ENCODE measurements at regions not wholly inside any gene's neighbourhood (a gene's known extent, or its start where the extent isn't known, plus 50 kb on each side); places are given as distances from the start of the nearest gene placed in this dataset.

- in situ Hi-C loops (cut with HindIII; ENCODE audit: extremely low pct_ligation_motif_present, low pct_unique_long_range_greater_than_20kb): no loop called here
- Histone ChIP-seq H3K27ac (ENCODE audit: extremely low read length, insufficient read depth, low read length) (no peak overlapping the region), H3K4me3 (replicated peaks in 1 of 3; ENCODE audit: insufficient read depth in 1 of 3, low read depth in 2 of 3, low read length in 3 of 3) (no peak overlapping the region), H3K4me1 (ENCODE audit: insufficient read depth, low read length) (no peaks in the 10 kb centered on the region), H3K9ac (ENCODE audit: insufficient read depth, low read depth, low read length) (no peak overlapping the region), H3K9me3 (ENCODE audit: low read length) (no peaks in the 10 kb centered on the region), H2AFZ (ENCODE audit: low read length) (no peak overlapping the region), H3K79me2 (ENCODE audit: insufficient read depth, low read length) (no peaks in the 10 kb centered on the region), H3K36me3 (replicated peaks in 1 of 2; ENCODE audit: control insufficient read depth in 1 of 2, insufficient read depth in 2 of 2, low read length in 2 of 2) (no peaks in the 10 kb centered on the region), H4K20me1 (ENCODE audit: insufficient read depth, low read length) (no peaks in the 10 kb centered on the region), H3K4me2 (ENCODE audit: low read depth, low read length) (no peak overlapping the region), H3K27me3 (ENCODE audit: control insufficient read depth in 1 of 2, insufficient read depth in 2 of 2, low read length in 2 of 2) (no peaks in the 10 kb centered on the region)
- FAIRE-seq (no peak), ATAC-seq (no peak), DNase-seq (ENCODE audit: low spot score) (no peak)
- ChIA-PET CTCF (ENCODE audit: low intra/inter-chr PET ratio, low total read pairs) (no interaction called here), POLR2A (no interaction called here)
- BruUV-seq (replicated peaks): no TSS peak
- intact Hi-C loops (cut with micrococcal nuclease; ENCODE audit: unreplicated experiment): no loop called here
- no peak for TF ChIP-seq ZNF343 (CRISPR knock-in tag; IDR thresholded peaks at IDR 0.05)
- TF ChIP-seq CHD4 (IDR thresholded peaks at IDR 0.05; ENCODE audit: borderline replicate concordance, low read length): no peak
- TF ChIP-seq NFIC (IDR thresholded peaks at IDR 0.05; ENCODE audit: low read length): no peak
- TF ChIP-seq HDAC2 (CRISPR knock-in tag; IDR thresholded peaks at IDR 0.05): no peak
- TF ChIP-seq ZFY (CRISPR knock-in tag; IDR thresholded peaks at IDR 0.05): no peak
- TF ChIP-seq SNAI1 (CRISPR knock-in tag; IDR thresholded peaks at IDR 0.05; ENCODE audit: borderline replicate concordance): no peak
- TF ChIP-seq RBAK (CRISPR knock-in tag; IDR thresholded peaks at IDR 0.05): no peak
- TF ChIP-seq ZNF234 (CRISPR knock-in tag; conservative IDR thresholded peaks at IDR 0.05): no peak
- no peak for TF ChIP-seq HOXA9 (CRISPR knock-in tag; IDR thresholded peaks at IDR 0.05; ENCODE audit: borderline replicate concordance)
- TF ChIP-seq ZNF484 (CRISPR knock-in tag; IDR thresholded peaks at IDR 0.05; ENCODE audit: borderline replicate concordance, low read depth): no peak
Observed at GRCh38 chr16:58824201-58824600, 90.1 kb upstream of the GOT2 start.

- Histone ChIP-seq H3K4me1 (ENCODE audit: insufficient read depth, low read length) (no peaks in the 10 kb centered on the region), H3K79me2 (ENCODE audit: insufficient read depth, low read length) (no peaks in the 10 kb centered on the region), H4K20me1 (ENCODE audit: insufficient read depth, low read length) (no peaks in the 10 kb centered on the region), H3K36me3 (replicated peaks in 1 of 2; ENCODE audit: control insufficient read depth in 1 of 2, insufficient read depth in 2 of 2, low read length in 2 of 2) (no peaks in the 10 kb centered on the region), H3K9ac (ENCODE audit: insufficient read depth, low read depth, low read length) (no peak overlapping the region), H3K27ac (ENCODE audit: extremely low read length, insufficient read depth, low read length) (no peak overlapping the region), H2AFZ (ENCODE audit: low read length) (no peak overlapping the region), H3K4me3 (replicated peaks in 1 of 3; ENCODE audit: insufficient read depth in 1 of 3, low read depth in 2 of 3, low read length in 3 of 3) (no peak overlapping the region), H3K9me3 (ENCODE audit: low read length) (no peaks in the 10 kb centered on the region), H3K27me3 (ENCODE audit: control insufficient read depth in 1 of 2, insufficient read depth in 2 of 2, low read length in 2 of 2) (no peaks in the 10 kb centered on the region), H3K4me2 (ENCODE audit: low read depth, low read length) (no peak overlapping the region)
- FAIRE-seq (no peak), DNase-seq (ENCODE audit: low spot score) (no peak), ATAC-seq (no peak)
- intact Hi-C loops (cut with micrococcal nuclease; ENCODE audit: unreplicated experiment) (no loop called here), in situ Hi-C loops (cut with HindIII; ENCODE audit: extremely low pct_ligation_motif_present, low pct_unique_long_range_greater_than_20kb) (no loop called here)
- ChIA-PET CTCF (ENCODE audit: low intra/inter-chr PET ratio, low total read pairs) (no interaction called here), POLR2A (no interaction called here)
- BruUV-seq (replicated peaks): no TSS peak
- TF ChIP-seq EED (CRISPR knock-in tag; IDR thresholded peaks at IDR 0.05) (no peak), ISL2 (CRISPR knock-in tag; IDR thresholded peaks at IDR 0.05) (no peak), MLX (CRISPR knock-in tag; IDR thresholded peaks at IDR 0.05) (no peak), ZMAT5 (CRISPR knock-in tag; IDR thresholded peaks at IDR 0.05; ENCODE audit: borderline replicate concordance, low read depth) (no peak), BRCA1 (CRISPR knock-in tag; IDR thresholded peaks at IDR 0.05) (no peak), ZNF34 (CRISPR knock-in tag; IDR thresholded peaks at IDR 0.05; ENCODE audit: borderline replicate concordance) (no peak), ZFYVE20 (CRISPR knock-in tag; IDR thresholded peaks at IDR 0.05; ENCODE audit: borderline replicate concordance, low read depth) (no peak), ZNF567 (CRISPR knock-in tag; IDR thresholded peaks at IDR 0.05; ENCODE audit: borderline replicate concordance) (no peak), ZNF484 (CRISPR knock-in tag; IDR thresholded peaks at IDR 0.05; ENCODE audit: borderline replicate concordance, low read depth) (no peak), GZF1 (CRISPR knock-in tag; IDR thresholded peaks at IDR 0.05) (no peak), SMARCC2 (IDR thresholded peaks at IDR 0.05) (no peak), HNRNPK (IDR thresholded peaks at IDR 0.05; ENCODE audit: low read depth, low read length, poor library complexity, severe bottlenecking) (no peak), SMAD1 (CRISPR knock-in tag; IDR thresholded peaks at IDR 0.05; ENCODE audit: borderline replicate concordance, low read depth) (no peak)
Observed at GRCh38 chr16:58821886-58822285, 87.8 kb upstream of the GOT2 start.

Data from HepG2 (cell line).